BJ (cell line): ENCODE measurements at regions not wholly inside any gene's neighbourhood (a gene's known extent, or its start where the extent isn't known, plus 50 kb on each side); places are given as distances from the start of the nearest gene placed in this dataset.

Source experiments
- CTCF ChIA-PET: fragments of 350-600 bp; formaldehyde crosslinking; extraction: SDS; loops from one replicate; lab custom pipeline; 2021; ENCODE audit warnings: antibody characterized with exemption, inconsistent platforms; lab: Yijun Ruan, JAX
- POLR2A ChIA-PET: fragments of 300-600 bp; sonication (Branson Sonifier 250); formaldehyde crosslinking; extraction: SDS; loops from one replicate; lab custom pipeline; 2021; ENCODE audit warnings: antibody characterized with exemption; lab: Charles Lee
- DNase-seq: peaks from one replicate; pipeline ENCODE4 v3.0.0-alpha.2; 2011; ENCODE audit warnings: low read depth
- H3K27me3 ChIP-seq: 2 replicates; pipeline ENCODE4 v1.6.0; 2011; ENCODE audit warnings: low read length; ENCODE audit not compliant: control insufficient read depth, insufficient read depth
- H3K36me3 ChIP-seq: 2 replicates; pipeline ENCODE4 v1.5.1; 2011; ENCODE audit warnings: low read length; ENCODE audit not compliant: control insufficient read depth, insufficient read depth
- H3K4me3 ChIP-seq: 2 replicates; pipeline ENCODE4 v1.5.1; 2011; ENCODE audit warnings: low read depth, mild to moderate bottlenecking, control low read depth, low read length
- CTCF ChIP-seq: IDR thresholded peaks from 2 replicates; pipeline ENCODE4 v1.5.1; 2011; ENCODE audit warnings: low read depth, mild to moderate bottlenecking, control low read depth, inconsistent platforms, low read length, moderate library complexity; ENCODE audit not compliant: insufficient read depth

DNA sequence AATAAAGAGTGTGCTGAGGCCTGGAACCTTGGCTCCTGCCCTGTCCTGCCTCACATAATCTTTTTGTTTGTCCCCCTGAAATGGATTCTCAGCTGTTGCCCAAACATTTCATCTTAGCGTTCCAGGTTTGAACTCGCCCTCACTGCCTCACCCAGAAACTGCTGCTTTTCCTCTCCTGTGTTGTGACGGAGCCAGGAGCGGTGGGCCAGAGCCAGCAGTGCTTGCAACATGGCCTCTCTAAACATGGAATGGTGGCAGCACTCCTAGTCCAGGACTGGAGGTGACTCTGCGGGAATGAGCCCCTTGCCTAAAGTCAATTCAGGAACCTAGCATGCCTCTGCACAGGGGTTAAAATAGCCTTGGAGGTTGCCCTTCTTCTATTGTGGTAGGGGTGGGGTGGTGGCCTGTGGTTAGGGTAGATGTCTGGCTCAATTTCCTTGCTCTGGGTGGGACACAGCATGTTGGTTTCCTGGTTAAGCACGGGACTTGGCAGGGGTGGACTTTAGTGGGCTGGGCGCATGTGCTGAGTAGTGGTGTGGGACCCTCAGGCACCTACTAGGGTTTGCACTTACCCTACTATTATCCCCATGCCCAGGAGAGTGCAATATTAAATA is 101.6 kb downstream of the SLC25A46 start:
- no peaks in the 10 kb centered on the region for H3K27me3 ChIP-seq
- H3K4me3 ChIP-seq: no peak overlapping the region
- no peak for DNase-seq
- H3K36me3 ChIP-seq: no peaks in the 10 kb centered on the region
- CTCF ChIA-PET: no interaction called here
- POLR2A ChIA-PET: no interaction called here
- no peak for TF ChIP-seq CTCF

GRCh38 chr5:110841137-110841536 is 102.3 kb downstream of the SLC25A46 start:
- H3K4me3 ChIP-seq: no peak overlapping the region
- H3K36me3 ChIP-seq: no peaks in the 10 kb centered on the region
- H3K27me3 ChIP-seq: no peaks in the 10 kb centered on the region
- ChIA-PET POLR2A (no interaction called here), CTCF (no interaction called here)
- TF ChIP-seq CTCF: no peak
- no peak for DNase-seq

DNA sequence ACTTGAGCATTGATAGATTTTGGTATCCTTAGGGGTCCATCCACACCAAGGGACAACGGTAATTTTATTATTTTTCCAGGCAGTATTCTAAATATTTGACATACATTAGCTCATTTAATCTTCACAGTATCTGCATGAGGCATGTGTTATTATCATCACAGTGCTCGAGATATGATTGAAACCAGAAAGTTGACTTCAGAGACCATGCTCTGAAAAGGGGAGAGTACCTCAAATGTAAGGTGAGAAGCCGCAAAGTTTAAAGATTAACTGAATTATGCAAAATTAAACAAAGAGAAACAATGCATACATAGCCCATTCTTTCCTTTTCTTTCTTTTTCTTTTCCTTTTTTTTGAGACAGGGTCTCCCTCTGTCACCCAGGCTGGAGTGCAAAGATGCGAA is 104.1 kb downstream of the SLC25A46 start:
- CTCF ChIA-PET: no interaction called here
- H3K4me3 ChIP-seq: no peak overlapping the region
- no peaks in the 10 kb centered on the region for H3K36me3 ChIP-seq
- POLR2A ChIA-PET: no interaction called here
- no peak for TF ChIP-seq CTCF
- no peak for DNase-seq
- no peaks in the 10 kb centered on the region for H3K27me3 ChIP-seq

DNA sequence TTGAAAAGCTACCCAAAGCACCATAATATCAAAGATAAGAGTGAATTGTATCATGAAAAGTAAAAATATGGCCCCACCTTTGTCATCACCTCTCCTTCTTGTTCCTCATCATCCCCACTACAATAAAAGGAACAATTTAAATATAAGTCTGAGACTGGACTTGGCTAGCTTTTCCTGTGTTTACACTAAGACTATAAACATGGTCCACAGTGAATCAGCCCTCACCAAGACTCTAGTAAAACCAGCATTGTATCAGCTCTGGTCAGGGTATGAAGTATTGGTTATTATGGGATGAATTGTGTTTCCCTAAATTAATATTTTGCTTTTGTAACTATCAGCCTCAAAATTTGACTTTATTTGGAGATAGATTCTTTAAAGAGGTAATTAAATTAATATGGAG is 105.4 kb downstream of the SLC25A46 start:
- ChIA-PET POLR2A (no interaction called here), CTCF (no interaction called here)
- no peak for DNase-seq
- Histone ChIP-seq H3K36me3 (no peaks in the 10 kb centered on the region), H3K4me3 (no peak overlapping the region), H3K27me3 (no peaks in the 10 kb centered on the region)
- TF ChIP-seq CTCF: no peak

- CTCF ChIA-PET: interaction anchor here (1.0 kb wide), 1 partner anchor 19 kb away, joined by 3 read pairs; no protein-coding TSS in a partner anchor
- POLR2A ChIA-PET: interaction anchor here (0.6 kb wide), 1 partner anchor 12 kb away, joined by 3 read pairs; no protein-coding TSS in a partner anchor
- no peak for DNase-seq
- TF ChIP-seq CTCF: no peak
- Histone ChIP-seq H3K4me3 (no peak overlapping the region), H3K36me3 (no peaks in the 10 kb centered on the region), H3K27me3 (no peaks in the 10 kb centered on the region)
These were observed 107.7 kb downstream of the SLC25A46 start for GRCh38 chr5:110846398-110847001.
